Caco-2 (cell line): ENCODE measurements at regions not wholly inside any gene's neighbourhood (a gene's known extent, or its start where the extent isn't known, plus 50 kb on each side); places are given as distances from the start of the nearest gene placed in this dataset.

Experiments
- BruUV-seq: library from RNA; stranded (reverse); fragments of 400-500 nt; replicated peaks from 2 replicates; lab custom pipeline; 2021; lab: Mats Ljungman, UMichigan
- CTCF ChIA-PET: fragments of 300-600 bp; sonication (Branson Sonifier 250); formaldehyde crosslinking; loops from one replicate; lab custom pipeline; 2022; ENCODE audit warnings: antibody characterized with exemption; lab: Charles Lee
- POLR2A ChIA-PET: fragments of 300-600 bp; sonication (Branson Sonifier 250); formaldehyde crosslinking; loops from one replicate; lab custom pipeline; 2022; ENCODE audit warnings: antibody characterized with exemption; lab: Charles Lee
- DNase-seq, 2 experiments: peaks; one replicate each; pipeline versions ENCODE4 v3.0.0 to v3.0.0-alpha.2; 2020 to 2022
- H3K27me3 ChIP-seq: replicated peaks from 2 replicates; pipeline ENCODE4 v1.6.0; 2011; ENCODE audit warnings: low read length; ENCODE audit not compliant: control insufficient read depth, insufficient read depth
- H3K36me3 ChIP-seq: 2 replicates; pipeline ENCODE4 v1.5.1; 2011; ENCODE audit warnings: low read length; ENCODE audit not compliant: control insufficient read depth, insufficient read depth
- H3K4me1 ChIP-seq: fragments of 250-450 bp; sonication (Bioruptor Pico); 2 replicates; pipeline ENCODE4 v1.5.1; 2020; ENCODE audit warnings: mild to moderate bottlenecking
- H3K4me3 ChIP-seq: 2 replicates; pipeline ENCODE4 v1.5.1; 2011; ENCODE audit warnings: low read depth, mild to moderate bottlenecking, control low read depth, low read length
- H3K9me3 ChIP-seq: fragments of 250-450 bp; sonication (Bioruptor Pico); 2 replicates; pipeline ENCODE4 v1.5.1; 2020; ENCODE audit warnings: mild to moderate bottlenecking, moderate library complexity
- H3K27ac Mint-ChIP-seq: one replicate; pipeline ENCODE4 v1.8.0; 2022; ENCODE audit warnings: mixed read lengths; ENCODE audit not compliant: unreplicated experiment
- H3K27me3 Mint-ChIP-seq: one replicate; pipeline ENCODE4 v1.8.0; 2022; ENCODE audit warnings: mixed read lengths; ENCODE audit not compliant: insufficient read depth, unreplicated experiment
- H3K36me3 Mint-ChIP-seq: one replicate; pipeline ENCODE4 v1.8.0; 2022; ENCODE audit warnings: mild to moderate bottlenecking, mixed read lengths; ENCODE audit not compliant: insufficient read depth, unreplicated experiment
- H3K4me1 Mint-ChIP-seq: one replicate; pipeline ENCODE4 v1.8.0; 2022; ENCODE audit warnings: low read depth, mixed read lengths; ENCODE audit not compliant: unreplicated experiment
- H3K4me3 Mint-ChIP-seq: one replicate; pipeline ENCODE4 v1.8.0; 2022; ENCODE audit warnings: mild to moderate bottlenecking, moderate library complexity, mixed read lengths; ENCODE audit not compliant: unreplicated experiment
- H3K9me3 Mint-ChIP-seq: one replicate; pipeline ENCODE4 v1.8.0; 2022; ENCODE audit warnings: mixed read lengths; ENCODE audit not compliant: unreplicated experiment
- CTCF ChIP-seq, 2 experiments: fragments of 200-600 bp in 1 of 2; IDR thresholded peaks; 1 replicate in 1 of 2; 2 replicates in 1 of 2; pipeline versions ENCODE4 v1.5.1 to v1.8.0; 2011 to 2022; ENCODE audit warnings: antibody characterized with exemption in 1 of 2, control low read depth in 1 of 2, inconsistent platforms in 1 of 2, low read depth in 1 of 2, low read length in 1 of 2, mild to moderate bottlenecking in 1 of 2, moderate library complexity in 1 of 2; ENCODE audit not compliant: insufficient read depth in 1 of 2, severe bottlenecking in 1 of 2, unreplicated experiment in 1 of 2
- intact Hi-C: fragments of 100-400 bp; cut with micrococcal nuclease; formaldehyde crosslinking; loops from one replicate; pipeline ENCODE4 v1.10.0; 2022; ENCODE audit not compliant: unreplicated experiment

GRCh38 chr15:69660658-69661405 is 208.2 kb downstream of the RPLP1 start:
- no peaks in the 10 kb centered on the region for H3K36me3 ChIP-seq
- POLR2A ChIA-PET, result no interaction called here
- H3K9me3 ChIP-seq, result no peaks in the 10 kb centered on the region
- peaks cover 11% of the 10 kb centered on the region for H3K27me3 Mint-ChIP-seq
- H3K27me3 ChIP-seq, result no peaks in the 10 kb centered on the region
- H3K36me3 Mint-ChIP-seq, result no peaks in the 10 kb centered on the region
- no TSS peak for BruUV-seq
- no peak for TF ChIP-seq CTCF (IDR thresholded peaks at IDR 0.05; ENCODE audit: insufficient read depth in 1 of 2, low read depth in 1 of 2, low read length in 1 of 2, severe bottlenecking in 1 of 2, unreplicated experiment in 1 of 2)
- CTCF ChIA-PET, result no interaction called here
- H3K4me1 Mint-ChIP-seq, result no peaks in the 10 kb centered on the region
- no peaks in the 10 kb centered on the region for H3K4me1 ChIP-seq
- H3K4me3 ChIP-seq, result no peak overlapping the region
- no peaks in the 10 kb centered on the region for H3K9me3 Mint-ChIP-seq
- DNase-seq, result no peak
- no peak overlapping the region for H3K4me3 Mint-ChIP-seq
- intact Hi-C loops, result no loop called here
- H3K27ac Mint-ChIP-seq, result no peak overlapping the region

GRCh38 chr15:69661446-69661845 is 208.8 kb downstream of the RPLP1 start:
- no peak for TF ChIP-seq CTCF (IDR thresholded peaks at IDR 0.05; ENCODE audit: insufficient read depth in 1 of 2, low read depth in 1 of 2, low read length in 1 of 2, severe bottlenecking in 1 of 2, unreplicated experiment in 1 of 2)
- no peaks in the 10 kb centered on the region for H3K36me3 ChIP-seq
- Mint-ChIP-seq H3K4me1 (no peaks in the 10 kb centered on the region), H3K27ac (no peak overlapping the region), H3K9me3 (no peaks in the 10 kb centered on the region), H3K27me3 (peaks cover 11% of the 10 kb centered on the region), H3K36me3 (no peaks in the 10 kb centered on the region), H3K4me3 (no peak overlapping the region)
- no peaks in the 10 kb centered on the region for H3K27me3 ChIP-seq
- DNase-seq, result no peak
- H3K4me1 ChIP-seq, result no peaks in the 10 kb centered on the region
- H3K4me3 ChIP-seq, result no peak overlapping the region
- ChIA-PET CTCF (no interaction called here), POLR2A (no interaction called here)
- no peaks in the 10 kb centered on the region for H3K9me3 ChIP-seq
- BruUV-seq, result no TSS peak
- intact Hi-C loops, result no loop called here

DNA sequence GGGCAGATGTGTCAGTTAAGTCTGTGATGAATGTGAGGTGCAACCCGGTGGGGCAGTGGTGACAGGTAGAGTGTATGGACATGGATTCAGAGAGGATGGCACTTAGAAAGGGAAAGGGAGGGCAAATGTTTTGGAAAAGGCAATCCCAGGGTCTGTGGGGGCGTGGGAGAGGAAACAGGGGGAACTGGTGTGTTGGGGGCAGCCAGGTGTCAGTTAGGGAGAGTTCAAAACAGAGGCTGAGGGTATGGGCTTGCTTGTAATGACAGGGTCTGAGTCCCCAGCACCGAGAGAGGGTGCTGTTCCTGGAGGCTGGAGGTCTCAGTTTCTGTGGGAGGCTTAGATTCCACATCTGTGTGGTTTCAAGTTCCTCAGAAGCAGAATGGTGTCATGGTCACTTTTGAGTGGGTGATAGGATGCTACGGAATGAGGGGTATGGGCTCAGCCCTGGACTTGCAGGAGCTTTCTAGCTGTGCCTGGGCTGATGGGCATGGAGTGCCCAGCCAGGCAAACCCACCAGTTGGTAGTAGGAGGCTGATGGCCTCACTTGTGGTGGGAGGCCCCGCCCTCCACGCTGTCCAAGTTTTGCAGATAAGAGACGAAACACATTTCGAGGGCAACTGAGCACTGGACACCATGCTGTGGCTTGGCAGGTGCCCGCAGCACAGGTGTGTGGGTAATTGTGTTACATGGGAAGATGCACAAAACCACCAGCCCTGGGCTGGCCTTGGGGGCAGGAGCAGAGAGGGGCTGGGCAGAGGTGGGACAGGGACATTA is 209.4 kb downstream of the RPLP1 start:
- Mint-ChIP-seq H3K9me3 (no peaks in the 10 kb centered on the region), H3K4me3 (no peak overlapping the region), H3K27me3 (peaks cover 8% of the 10 kb centered on the region), H3K4me1 (no peaks in the 10 kb centered on the region), H3K36me3 (no peaks in the 10 kb centered on the region), H3K27ac (no peak overlapping the region)
- Histone ChIP-seq H3K4me1 (no peaks in the 10 kb centered on the region), H3K4me3 (no peak overlapping the region), H3K36me3 (no peaks in the 10 kb centered on the region), H3K9me3 (no peaks in the 10 kb centered on the region), H3K27me3 (no peaks in the 10 kb centered on the region)
- no peak for TF ChIP-seq CTCF (IDR thresholded peaks at IDR 0.05; ENCODE audit: insufficient read depth in 1 of 2, low read depth in 1 of 2, low read length in 1 of 2, severe bottlenecking in 1 of 2, unreplicated experiment in 1 of 2)
- DNase-seq, result no peak
- ChIA-PET CTCF (no interaction called here), POLR2A (no interaction called here)
- BruUV-seq, result no TSS peak
- intact Hi-C loops, result no loop called here
